HUES64 (cell line): ENCODE measurements at regions not wholly inside any gene's neighbourhood (a gene's known extent, or its start where the extent isn't known, plus 50 kb on each side); places are given as distances from the start of the nearest gene placed in this dataset.
"Not testable (repeated sequence)": the region's sequence is repeated elsewhere in the genome, so short reads cannot be mapped to it uniquely, and the experiment has no call there.

Source experiments
- H3K27ac ChIP-seq: 2 replicates; pipeline ENCODE4 v1.7.0; 2013; ENCODE audit warnings: low read depth, low read length, inconsistent platforms
- H3K27me3 ChIP-seq: 2 replicates; pipeline ENCODE4 v1.6.1; 2013; ENCODE audit warnings: mild to moderate bottlenecking, low read length; ENCODE audit not compliant: insufficient read depth
- H3K36me3 ChIP-seq: 2 replicates; pipeline ENCODE4 v1.6.1; 2013; ENCODE audit warnings: mild to moderate bottlenecking, low read length; ENCODE audit not compliant: insufficient read depth
- H3K4me1 ChIP-seq: 2 replicates; pipeline ENCODE4 v1.6.1; 2013; ENCODE audit warnings: mild to moderate bottlenecking, low read length, moderate library complexity; ENCODE audit not compliant: insufficient read depth
- H3K4me3 ChIP-seq: 2 replicates; pipeline ENCODE4 v1.5.1; 2013; ENCODE audit warnings: mild to moderate bottlenecking, low read length, moderate library complexity
- H3K9ac ChIP-seq: 2 replicates; pipeline ENCODE4 v1.6.1; 2013; ENCODE audit warnings: mild to moderate bottlenecking, low read depth, low read length
- H3K9me3 ChIP-seq: 2 replicates; pipeline ENCODE4 v1.6.1; 2013; ENCODE audit warnings: low read depth, low read length; ENCODE audit not compliant: insufficient read depth
- WGBS: fragments of 150-250, 120-280 bp; methylation state at CpG from one replicate; pipeline ENCODE4 v1.1.7; 2013; ENCODE audit warnings: missing lambda C conversion rate; 5-methylcytosine and 5-hydroxymethylcytosine counted together

DNA sequence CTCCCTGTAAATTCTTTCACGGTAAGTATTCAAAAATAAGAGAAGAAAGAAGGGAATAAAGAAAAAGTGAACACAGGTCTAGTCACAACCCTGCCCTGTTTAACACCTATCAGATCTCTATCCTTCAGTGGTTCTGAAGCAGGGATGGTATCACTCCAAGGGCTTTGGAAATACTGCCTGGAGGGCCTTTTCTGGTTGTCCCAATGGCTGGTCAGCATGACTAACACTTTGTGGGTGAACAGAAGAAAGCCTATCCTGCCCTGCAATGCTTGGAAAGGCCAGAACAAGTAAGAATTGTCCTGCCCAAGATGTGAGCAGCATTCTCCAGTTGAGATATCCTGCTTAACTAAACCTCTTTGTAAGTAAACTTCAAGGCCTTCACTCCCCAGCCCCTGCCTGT lies 124.9 kb downstream of the TMEM167A start:
- no peak overlapping the region for H3K27ac ChIP-seq
- H3K4me1 ChIP-seq: no peaks in the 10 kb centered on the region
- H3K9me3 ChIP-seq: peaks cover 11% of the 10 kb centered on the region
- no peaks in the 10 kb centered on the region for H3K27me3 ChIP-seq
- no peak overlapping the region for H3K4me3 ChIP-seq
- H3K9ac ChIP-seq: no peak overlapping the region
- no CpG with 5 or more reads among the region's 1 CpG for WGBS
- no peaks in the 10 kb centered on the region for H3K36me3 ChIP-seq

GRCh38 chr5:82944267-82944666 lies 132.9 kb downstream of the TMEM167A start:
- H3K36me3 ChIP-seq, H3K4me3 ChIP-seq, H3K9ac ChIP-seq, H3K27me3 ChIP-seq, H3K4me1 ChIP-seq, H3K27ac ChIP-seq: not testable (repeated sequence)
- H3K9me3 ChIP-seq: peaks cover 16% of the 10 kb centered on the region
- WGBS: 93% methylated on average over 8 of the region's 8 CpGs

DNA sequence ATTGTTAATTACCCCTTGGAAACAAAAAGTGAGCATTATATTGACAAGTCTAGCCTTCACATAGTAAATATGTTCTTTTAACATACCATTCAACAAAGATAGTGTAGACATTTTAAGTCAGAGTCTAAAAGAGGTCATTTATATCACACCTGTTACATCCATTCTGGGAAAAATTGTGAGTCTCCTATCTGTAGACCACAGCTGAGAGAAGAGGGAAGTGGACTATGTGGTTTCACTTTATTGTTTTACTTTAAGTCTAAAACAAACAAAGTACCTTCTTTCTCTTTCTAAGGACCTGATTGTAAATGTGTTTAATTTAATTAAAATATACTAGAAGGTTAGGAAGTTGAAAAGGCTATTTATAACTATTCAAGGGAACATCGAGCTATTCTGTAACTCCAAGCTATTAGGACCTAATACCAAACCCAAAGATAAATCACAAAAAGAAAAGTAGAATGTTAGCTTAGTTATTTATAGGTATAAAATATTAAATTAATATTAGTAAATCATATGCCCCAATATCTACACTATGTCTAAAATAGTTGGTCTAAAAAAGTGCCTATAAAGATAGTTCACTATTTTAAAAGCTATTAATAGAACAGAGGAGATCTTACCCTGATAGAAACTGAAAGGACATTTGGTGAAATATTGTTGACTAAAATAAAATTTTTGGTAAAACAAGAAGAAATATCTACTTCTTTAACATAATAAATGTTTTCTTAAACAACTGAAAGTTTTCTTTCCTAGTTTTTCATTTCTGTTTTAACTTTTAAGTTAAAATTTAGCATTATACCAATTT lies 134.9 kb downstream of the TMEM167A start:
- no CpG with 5 or more reads among the region's 1 CpG for WGBS
- H3K27ac ChIP-seq: no peak overlapping the region

DNA sequence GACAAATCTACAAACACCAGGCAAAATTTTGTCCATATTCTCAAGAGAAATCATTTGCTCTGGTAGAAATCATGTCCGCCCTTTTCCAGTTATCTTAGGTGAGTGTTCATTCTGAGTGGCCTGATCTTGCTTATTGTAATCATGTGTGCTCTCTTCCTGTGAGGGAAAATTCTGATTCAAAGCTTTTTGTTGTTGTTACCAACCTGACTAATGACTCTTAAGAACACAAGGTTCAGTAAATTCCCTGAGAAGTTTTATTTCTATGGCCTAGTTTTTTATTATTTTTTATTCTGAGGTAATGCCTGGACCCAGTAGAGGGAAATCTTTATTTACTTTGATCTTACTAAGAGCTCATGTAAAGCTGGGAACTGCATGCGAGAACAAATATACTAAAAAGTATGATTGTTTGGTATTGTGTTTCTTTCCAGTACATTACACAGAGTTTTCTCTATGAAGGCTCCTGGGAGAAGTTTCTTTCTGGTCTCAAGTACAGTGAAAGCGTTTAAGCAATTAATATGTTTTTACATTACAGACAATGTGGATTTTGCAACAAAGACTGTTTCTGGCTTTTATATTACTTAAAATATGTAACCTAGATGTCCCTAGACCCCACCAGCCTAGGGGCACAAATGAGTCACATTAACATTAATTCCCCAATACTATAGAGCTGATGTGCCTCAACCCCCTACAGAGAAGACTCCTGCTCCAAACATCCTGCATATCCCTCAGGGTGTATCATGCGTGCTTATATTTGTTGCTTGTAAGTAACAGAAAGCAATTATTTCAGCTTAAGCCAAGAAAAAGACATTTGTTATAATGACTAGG lies 138.1 kb downstream of the TMEM167A start:
- Histone ChIP-seq H3K4me1 (no peaks in the 10 kb centered on the region), H3K27ac (no peak overlapping the region), H3K9ac (no peak overlapping the region), H3K9me3 (peaks cover 10% of the 10 kb centered on the region; the same call in 1 of the 2 replicates), H3K27me3 (no peaks in the 10 kb centered on the region), H3K36me3 (no peaks in the 10 kb centered on the region), H3K4me3 (no peak overlapping the region)
- WGBS: 78% methylated on average over 3 of the region's 4 CpGs

More for the DNA sequence above, 134.9 kb downstream of the TMEM167A start:
- H3K4me3 ChIP-seq: no peak overlapping the region
- peaks cover 16% of the 10 kb centered on the region for H3K9me3 ChIP-seq
- H3K27me3 ChIP-seq: no peaks in the 10 kb centered on the region
- H3K36me3 ChIP-seq: no peaks in the 10 kb centered on the region
- no peak overlapping the region for H3K9ac ChIP-seq
- no peaks in the 10 kb centered on the region for H3K4me1 ChIP-seq

DNA sequence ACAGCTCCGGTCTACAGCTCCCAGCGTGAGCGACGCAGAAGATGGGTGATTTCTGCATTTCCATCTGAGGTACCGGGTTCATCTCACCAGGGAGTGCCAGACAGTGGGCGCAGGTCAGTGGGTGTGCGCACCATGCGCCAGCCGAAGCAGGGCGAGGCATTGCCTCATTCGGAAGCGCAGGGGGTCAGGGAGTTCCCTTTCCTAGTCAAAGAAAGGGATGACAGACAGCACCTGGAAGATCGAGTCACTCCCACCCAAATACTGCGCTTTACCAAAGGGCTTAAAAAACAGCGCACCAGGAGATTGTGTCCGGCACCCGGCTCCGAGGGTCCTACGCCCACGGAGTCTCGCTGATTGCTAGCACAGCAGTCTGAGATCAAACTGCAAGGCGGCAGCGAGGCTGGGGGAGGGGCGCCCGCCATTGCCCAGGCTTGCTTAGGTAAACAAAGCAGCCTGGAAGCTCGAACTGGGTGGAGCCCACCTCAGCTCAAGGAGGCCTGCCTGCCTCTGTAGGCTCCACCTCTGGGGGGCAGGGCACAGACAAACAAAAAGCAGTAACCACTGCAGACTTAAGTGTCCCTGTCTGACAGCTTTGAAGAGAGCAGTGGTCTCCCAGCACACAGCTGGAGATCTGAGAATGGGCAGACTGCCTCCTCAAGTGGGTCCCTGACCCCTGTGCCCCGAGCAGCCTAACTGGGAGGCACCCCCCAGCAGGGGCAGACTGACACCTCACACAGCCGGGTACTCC lies 144.5 kb downstream of the TMEM167A start:
- not testable (repeated sequence) for H3K36me3 ChIP-seq, H3K4me1 ChIP-seq, H3K27ac ChIP-seq, H3K4me3 ChIP-seq, H3K9me3 ChIP-seq, H3K27me3 ChIP-seq, H3K9ac ChIP-seq
- WGBS: 81% methylated on average over 26 of the region's 28 CpGs

- Histone ChIP-seq H3K4me1 (0 out of 2 replicates have a peak, but pooled peaks cover 3% of the 10 kb centered on the region), H3K36me3 (no peaks in the 10 kb centered on the region), H3K9ac (no peak overlapping the region), H3K27me3 (no peaks in the 10 kb centered on the region), H3K4me3 (no peak overlapping the region), H3K9me3 (no peaks in the 10 kb centered on the region), H3K27ac (no peak overlapping the region)
- WGBS: 95% methylated on average over 3 of the region's 3 CpGs
Observed at GRCh38 chr5:82931110-82931509, 146.1 kb downstream of the TMEM167A start.

DNA sequence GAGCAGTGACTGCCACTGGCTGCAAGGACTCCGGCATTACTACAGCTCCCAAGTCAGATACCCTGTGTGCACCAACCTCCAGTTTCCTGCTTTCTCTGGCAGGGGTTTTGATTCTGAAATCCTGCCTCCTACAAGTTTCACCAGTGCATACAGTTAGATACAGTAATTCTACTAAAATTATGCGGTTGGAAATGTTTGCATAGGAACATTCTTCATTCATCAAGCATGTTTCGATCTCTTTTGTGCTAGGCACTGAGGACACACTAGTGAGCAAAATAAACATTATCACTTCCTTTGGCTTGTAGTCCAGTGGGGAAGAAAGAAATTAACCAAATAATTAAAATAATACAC lies 152.2 kb downstream of the TMEM167A start:
- H3K4me3 ChIP-seq: no peak overlapping the region
- H3K36me3 ChIP-seq: no peaks in the 10 kb centered on the region
- no peaks in the 10 kb centered on the region for H3K9me3 ChIP-seq
- 93% methylated on average over 2 of the region's 3 CpGs for WGBS
- H3K9ac ChIP-seq: no peak overlapping the region
- H3K4me1 ChIP-seq: peaks cover 10% of the 10 kb centered on the region; the same call in 1 of the 2 replicates
- no peak overlapping the region for H3K27ac ChIP-seq
- H3K27me3 ChIP-seq: no peaks in the 10 kb centered on the region

DNA sequence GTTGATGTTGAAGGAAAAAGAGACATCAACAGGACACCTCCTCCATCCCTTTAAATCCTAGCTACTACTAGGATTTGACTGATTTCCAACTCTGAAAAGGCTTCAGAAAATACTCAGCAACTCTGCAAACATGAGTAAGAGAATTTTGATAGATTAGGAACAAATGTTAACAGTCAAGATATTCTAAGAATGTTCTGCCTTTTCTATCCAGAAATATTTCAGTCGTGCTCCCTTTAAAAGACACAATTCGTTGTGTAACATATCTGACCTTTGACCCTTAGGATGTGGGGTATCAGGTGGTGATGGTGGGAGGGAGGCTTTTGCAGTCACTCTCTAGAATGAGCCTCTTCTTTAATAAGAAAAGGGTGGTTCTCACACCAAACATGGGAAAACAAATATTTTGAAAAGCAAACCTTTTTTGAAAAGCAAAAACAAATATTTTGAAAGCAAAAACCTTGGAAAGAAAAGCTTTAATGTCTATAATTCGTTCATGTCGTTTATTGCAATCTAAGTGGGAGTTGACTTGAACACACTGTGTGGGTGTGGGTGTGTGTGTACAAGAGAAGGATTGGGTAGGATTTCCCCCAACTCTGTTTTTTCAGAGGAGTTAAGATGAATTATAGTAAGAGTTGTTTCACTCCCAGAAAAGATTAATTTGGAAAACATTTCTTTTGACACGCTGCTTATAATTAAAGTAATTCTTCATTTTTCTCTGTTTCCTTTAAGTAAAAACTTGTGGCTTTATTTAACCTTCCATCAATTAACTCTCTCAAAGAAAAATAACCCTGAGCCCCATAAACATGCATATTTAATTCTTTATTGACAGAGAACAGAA lies 152.8 kb downstream of the TMEM167A start:
- H3K36me3 ChIP-seq: no peaks in the 10 kb centered on the region
- H3K4me3 ChIP-seq: no peak overlapping the region
- H3K4me1 ChIP-seq: peaks cover 10% of the 10 kb centered on the region; the same call in 1 of the 2 replicates
- no peak overlapping the region for H3K27ac ChIP-seq
- no peak overlapping the region for H3K9ac ChIP-seq
- no peaks in the 10 kb centered on the region for H3K27me3 ChIP-seq
- WGBS: 86% methylated on average over 5 of the region's 5 CpGs
- H3K9me3 ChIP-seq: no peaks in the 10 kb centered on the region

DNA sequence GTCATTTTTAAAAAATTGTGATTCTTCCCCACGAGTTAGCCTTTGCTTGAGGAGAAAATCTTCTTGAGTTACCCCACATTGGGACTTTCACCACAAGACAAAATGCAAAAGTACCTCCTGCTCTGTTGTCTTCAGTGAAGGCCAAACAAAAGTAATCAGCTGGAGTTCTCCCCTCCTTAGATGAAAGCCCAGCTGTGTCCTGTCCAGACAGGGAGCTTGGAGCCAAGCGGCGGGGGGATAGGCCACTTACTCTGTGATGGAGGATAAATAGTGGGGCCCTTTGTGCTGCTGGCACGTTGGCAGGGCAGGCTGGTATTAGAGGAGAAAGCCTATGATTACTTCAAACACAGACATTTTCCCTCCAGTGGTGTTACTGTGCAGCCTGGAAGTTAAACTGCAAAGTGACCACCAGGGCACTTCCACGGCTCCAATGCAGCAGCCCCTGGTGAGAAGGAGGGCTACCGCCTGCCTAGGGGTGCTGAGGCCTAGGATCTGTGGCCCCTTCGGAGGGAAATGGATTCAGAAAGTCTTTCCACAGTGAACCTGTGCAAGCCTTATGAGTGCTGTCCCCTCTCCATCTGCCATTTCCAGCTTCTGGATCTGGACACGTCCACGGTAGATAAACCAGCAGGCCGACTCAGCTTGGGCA lies 155.0 kb downstream of the TMEM167A start:
- no peaks in the 10 kb centered on the region for H3K27me3 ChIP-seq
- no peak overlapping the region for H3K4me3 ChIP-seq
- H3K4me1 ChIP-seq: peaks cover 10% of the 10 kb centered on the region; the same call in 1 of the 2 replicates
- no peak overlapping the region for H3K9ac ChIP-seq
- 82% methylated on average over 10 of the region's 10 CpGs for WGBS
- no peaks in the 10 kb centered on the region for H3K36me3 ChIP-seq
- no peak overlapping the region for H3K27ac ChIP-seq
- H3K9me3 ChIP-seq: no peaks in the 10 kb centered on the region

DNA sequence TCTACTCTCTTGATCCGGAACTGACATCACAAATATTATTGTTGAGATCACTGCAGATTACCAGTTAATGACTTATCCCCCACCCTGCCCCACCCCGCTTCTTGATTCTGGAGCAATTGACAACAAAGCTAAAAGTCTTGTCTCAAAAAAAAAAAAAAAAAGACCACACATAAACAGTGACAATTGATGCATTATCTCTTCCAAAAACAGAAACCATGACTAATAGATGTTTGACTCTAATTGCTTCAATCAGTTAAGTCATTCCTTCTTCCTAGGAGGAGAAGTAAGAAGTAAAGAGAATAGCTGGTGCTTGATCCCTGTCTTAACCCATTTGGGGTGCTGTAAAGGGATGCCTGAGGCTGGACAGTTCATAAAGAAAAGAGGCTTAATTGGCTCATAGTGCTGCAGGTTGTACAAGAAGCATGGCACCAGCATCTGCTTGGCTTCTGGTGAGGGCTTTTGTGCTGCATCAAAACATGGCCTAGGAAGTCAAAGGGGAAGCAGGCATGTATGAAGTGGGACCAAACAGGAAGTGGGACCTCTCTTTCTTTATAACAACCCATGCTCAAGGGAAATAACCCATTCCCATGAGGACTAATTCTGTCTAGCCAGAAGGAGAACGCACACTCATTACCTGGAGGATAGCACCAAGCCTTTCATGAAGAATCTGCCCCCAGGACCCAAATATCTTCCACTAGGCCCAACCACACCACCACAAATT lies 158.7 kb downstream of the TMEM167A start:
- H3K4me3 ChIP-seq: no peak overlapping the region
- no peaks in the 10 kb centered on the region for H3K36me3 ChIP-seq
- H3K9ac ChIP-seq: no peak overlapping the region
- no peak overlapping the region for H3K27ac ChIP-seq
- H3K4me1 ChIP-seq: peaks cover 10% of the 10 kb centered on the region; the same call in 1 of the 2 replicates
- H3K9me3 ChIP-seq: peaks cover 12% of the 10 kb centered on the region
- WGBS: 92% methylated on average over 3 of the region's 3 CpGs
- no peaks in the 10 kb centered on the region for H3K27me3 ChIP-seq
